B cell (primary cell): ENCODE measurements at regions not wholly inside any gene's neighbourhood (a gene's known extent, or its start where the extent isn't known, plus 50 kb on each side); places are given as distances from the start of the nearest gene placed in this dataset.

ENCODE experiments used
- ATAC-seq: fragments of 200-7000 bp; cut with Tn5 transposase; one replicate; pipeline ENCODE4 v1.10.0; 2021; ENCODE audit warnings: low read depth, mild to moderate bottlenecking, moderate number of reproducible peaks, moderate library complexity
- CTCF ChIA-PET: fragments of 350-600 bp; sonication (Branson Sonifier 250); formaldehyde crosslinking; loops from one replicate; lab custom pipeline; 2021; ENCODE audit warnings: antibody characterized with exemption, inconsistent platforms; lab: Charles Lee
- POLR2A ChIA-PET: fragments of 350-600 bp; sonication (Branson Sonifier 250); formaldehyde crosslinking; loops from one replicate; lab custom pipeline; 2021; ENCODE audit warnings: antibody characterized with exemption; lab: Charles Lee
- DNase-seq: peaks from one replicate; pipeline ENCODE4 v3.0.0; 2013
- H2AFZ ChIP-seq: 2 replicates; pipeline ENCODE4 v1.6.1; 2012; ENCODE audit warnings: mild to moderate bottlenecking, low read depth, low read length; ENCODE audit not compliant: insufficient read depth, poor library complexity, severe bottlenecking
- H3K27ac ChIP-seq, 2 donors: 1 replicate in 1 of 2; 2 replicates in 1 of 2; pipeline ENCODE4 v1.5.1; 2012 to 2013; ENCODE audit warnings: low read length in 2 of 2, mild to moderate bottlenecking in 2 of 2, moderate library complexity in 1 of 2
- H3K27me3 ChIP-seq, 4 experiments: fragments of 200-600 bp in 1 of 4; sonication (generic) in 1 of 4; replicated peaks in 1 of 4; 1 replicate in 2 of 4; 2 replicates in 2 of 4; pipeline versions ENCODE4 v1.6.1 to v1.7.0; 2013 to 2016; ENCODE audit warnings: low read length in 3 of 4, mild to moderate bottlenecking in 2 of 4, mixed read lengths in 1 of 4, moderate library complexity in 1 of 4; ENCODE audit not compliant: insufficient read depth in 4 of 4, control insufficient read depth in 3 of 4; ENCODE audit errors: control extremely low read depth in 1 of 4
- H3K36me3 ChIP-seq, 2 experiments: replicated peaks in 1 of 2; 1 replicate in 1 of 2; 2 replicates in 1 of 2; pipeline versions ENCODE4 v1.6.1 to v1.7.1; 2013; ENCODE audit warnings: low read length in 1 of 2; ENCODE audit not compliant: insufficient read depth in 2 of 2, control insufficient read depth in 1 of 2; ENCODE audit errors: control extremely low read depth in 1 of 2, extremely low read depth in 1 of 2
- H3K4me1 ChIP-seq, 2 donors: fragments of 200-600 bp in 1 of 2; sonication (generic) in 1 of 2; 1 replicate in 1 of 2; 2 replicates in 1 of 2; pipeline versions ENCODE4 v1.5.1 to v1.6.1; 2013 to 2017; ENCODE audit warnings: low read length in 2 of 2; ENCODE audit not compliant: control insufficient read depth in 2 of 2, insufficient read depth in 2 of 2
- H3K4me2 ChIP-seq: replicated peaks from 2 replicates; pipeline ENCODE3; 2012; ENCODE audit warnings: mild to moderate bottlenecking, low read depth, low read length; ENCODE audit not compliant: poor library complexity, severe bottlenecking
- H3K4me3 ChIP-seq, 5 experiments: fragments of 200-600 bp in 1 of 5; sonication (generic) in 1 of 5; 1 replicate in 3 of 5; 2 replicates in 2 of 5; pipeline versions ENCODE4 v1.5.1 to v1.7.0; 2011 to 2016; ENCODE audit warnings: low read length in 4 of 5, mild to moderate bottlenecking in 4 of 5, low read depth in 2 of 5, control low read depth in 1 of 5, moderate library complexity in 1 of 5; ENCODE audit not compliant: insufficient read depth in 1 of 5; ENCODE audit errors: control extremely low read depth in 1 of 5, extremely low read depth in 1 of 5
- H3K79me2 ChIP-seq: fragments of 200-600 bp; sonication (generic); one replicate; pipeline ENCODE4 v1.6.0; 2016; ENCODE audit warnings: low read length; ENCODE audit not compliant: control insufficient read depth, insufficient read depth
- H3K9ac ChIP-seq: fragments of 200-600 bp; sonication (generic); 2 replicates; pipeline ENCODE4 v1.6.1; 2017; ENCODE audit warnings: mild to moderate bottlenecking, low read length, moderate library complexity
- H3K9me3 ChIP-seq, 3 donors: one replicate each; pipeline versions ENCODE4 v1.6.1 to v1.7.1; 2013; ENCODE audit warnings: low read length in 2 of 3; ENCODE audit not compliant: control insufficient read depth in 2 of 3, insufficient read depth in 1 of 3; ENCODE audit errors: control extremely low read depth in 1 of 3
- H4K20me1 ChIP-seq: 2 replicates; pipeline ENCODE4 v1.6.0; 2012; ENCODE audit warnings: mild to moderate bottlenecking, low read length; ENCODE audit not compliant: insufficient read depth, control insufficient read depth, poor library complexity, severe bottlenecking
- H3K27ac Mint-ChIP-seq: one replicate; pipeline ENCODE4 v1.8.0; 2021; ENCODE audit warnings: mixed read lengths
- H3K27me3 Mint-ChIP-seq: one replicate; pipeline ENCODE4 v1.8.0; 2021; ENCODE audit warnings: mixed read lengths
- H3K4me1 Mint-ChIP-seq: one replicate; pipeline ENCODE4 v1.8.0; 2021; ENCODE audit warnings: mixed read lengths
- H3K4me3 Mint-ChIP-seq: one replicate; pipeline ENCODE4 v1.8.0; 2021; ENCODE audit warnings: mixed read lengths
- H3K9me3 Mint-ChIP-seq: one replicate; pipeline ENCODE4 v1.8.0; 2022; ENCODE audit warnings: mixed read lengths; ENCODE audit not compliant: insufficient read depth
- CTCF ChIP-seq: fragments of 200-600 bp; IDR thresholded peaks from one replicate; pipeline ENCODE4 v1.8.0; 2022; ENCODE audit warnings: antibody characterized with exemption, mild to moderate bottlenecking
- EZH2 ChIP-seq: IDR thresholded peaks from 2 replicates; pipeline ENCODE4 v1.6.1; 2012; ENCODE audit warnings: borderline replicate concordance, low read depth, mild to moderate bottlenecking, moderate library complexity, low read length; ENCODE audit not compliant: insufficient read depth, poor library complexity, severe bottlenecking
- WGBS: methylation state at CpG from one replicate; pipeline ENCODE4 v1.1.5; 2013; ENCODE audit warnings: missing lambda C conversion rate; ENCODE audit not compliant: insufficient coverage; 5-methylcytosine and 5-hydroxymethylcytosine counted together
- intact Hi-C: fragments of 100-400 bp; cut with micrococcal nuclease; formaldehyde crosslinking; loops from one replicate; pipeline ENCODE4 v1.10.0; 2022

- Histone ChIP-seq H4K20me1 (no peaks in the 10 kb centered on the region), H3K9me3 (peaks cover 0 to 2% (median 0%) of the 10 kb centered on the region in 3 donors), H3K4me1 (no peaks in the 10 kb centered on the region), H3K79me2 (no peaks in the 10 kb centered on the region), H3K4me2 (no peak overlapping the region), H3K9ac (no peak overlapping the region), H3K4me3 (no peak overlapping the region), H3K36me3 (no peaks in the 10 kb centered on the region), H3K27ac (no peak overlapping the region), H2AFZ (no peak overlapping the region), H3K27me3 (peaks cover 0 to 5% (median 0%) of the 10 kb centered on the region in 4 experiments)
- WGBS, result 100% methylated on average over 4 of the region's 8 CpGs
- ChIA-PET CTCF (no interaction called here), POLR2A (no interaction called here)
- intact Hi-C loops, result no loop called here
- Mint-ChIP-seq H3K4me1 (no peaks in the 10 kb centered on the region), H3K9me3 (no peaks in the 10 kb centered on the region), H3K4me3 (no peak overlapping the region), H3K27me3 (peaks cover 12% of the 10 kb centered on the region), H3K27ac (no peak overlapping the region)
- ATAC-seq (no peak), DNase-seq (no peak)
- TF ChIP-seq EZH2, result no peak
- no peak for TF ChIP-seq CTCF
These were observed 226.0 kb upstream of the P2RY1 start for GRCh38 chr3:152608696-152609594.

- POLR2A ChIA-PET, result interaction anchor here (0.7 kb wide), 1 partner anchor 237 kb away, joined by 7 read pairs; no protein-coding TSS in a partner anchor
- no peak overlapping the region for H3K4me2 ChIP-seq
- H3K9ac ChIP-seq, result no peak overlapping the region
- no peak overlapping the region for H3K4me3 ChIP-seq
- H3K4me1 Mint-ChIP-seq, result no peaks in the 10 kb centered on the region
- no peak for TF ChIP-seq CTCF
- TF ChIP-seq EZH2, result no peak
- no peaks in the 10 kb centered on the region for H3K79me2 ChIP-seq
- peaks cover 0 to 5% (median 0%) of the 10 kb centered on the region in 4 experiments for H3K27me3 ChIP-seq
- H3K27me3 Mint-ChIP-seq, result peaks cover 12% of the 10 kb centered on the region
- intact Hi-C loops, result no loop called here
- no peaks in the 10 kb centered on the region for H4K20me1 ChIP-seq
- DNase-seq, result no peak
- H3K9me3 Mint-ChIP-seq, result no peaks in the 10 kb centered on the region
- no peaks in the 10 kb centered on the region for H3K9me3 ChIP-seq
- H2AFZ ChIP-seq, result no peak overlapping the region
- H3K4me3 Mint-ChIP-seq, result no peak overlapping the region
- no peaks in the 10 kb centered on the region for H3K4me1 ChIP-seq
- no peak for ATAC-seq
- no peak overlapping the region for H3K27ac ChIP-seq
- H3K27ac Mint-ChIP-seq, result no peak overlapping the region
- CTCF ChIA-PET, result no interaction called here
- H3K36me3 ChIP-seq, result no peaks in the 10 kb centered on the region
These were observed 225.0 kb upstream of the P2RY1 start for GRCh38 chr3:152609891-152610290.
